Forelimb muscle (tissue), 1 donor: ENCODE measurements at regions not wholly inside any gene's neighbourhood (a gene's known extent, or its start where the extent isn't known, plus 50 kb on each side); places are given as distances from the start of the nearest gene placed in this dataset.
"Not testable (repeated sequence)": the region's sequence is repeated elsewhere in the genome, so short reads cannot be mapped to it uniquely, and the experiment has no call there.

Experiments used
- DNase-seq: peaks from one replicate; pipeline ENCODE4 v3.0.0-alpha.2; 2013; ENCODE audit warnings: low read depth

DNA sequence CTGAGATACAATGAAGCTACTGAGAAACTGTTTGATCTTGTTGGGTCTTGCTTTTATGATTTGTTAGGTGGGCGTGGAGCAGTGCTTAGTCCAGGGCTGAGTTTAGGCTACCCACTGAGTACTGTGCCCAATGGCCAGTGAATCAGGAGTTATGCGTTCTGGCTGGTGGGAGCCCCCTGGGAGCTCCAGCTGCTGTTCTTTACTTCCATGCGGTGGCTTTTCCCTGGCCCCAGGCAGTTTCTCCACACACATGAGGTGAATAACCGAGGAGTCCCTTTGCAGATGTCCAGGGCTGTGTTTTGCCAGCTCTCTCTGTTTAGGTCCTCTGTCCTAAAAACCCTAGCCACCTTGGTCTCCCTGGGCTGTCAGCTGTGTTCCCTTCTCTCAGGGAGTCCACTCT, 106.5 kb downstream of the KLF13 start:
- DNase-seq, result no peak

DNA sequence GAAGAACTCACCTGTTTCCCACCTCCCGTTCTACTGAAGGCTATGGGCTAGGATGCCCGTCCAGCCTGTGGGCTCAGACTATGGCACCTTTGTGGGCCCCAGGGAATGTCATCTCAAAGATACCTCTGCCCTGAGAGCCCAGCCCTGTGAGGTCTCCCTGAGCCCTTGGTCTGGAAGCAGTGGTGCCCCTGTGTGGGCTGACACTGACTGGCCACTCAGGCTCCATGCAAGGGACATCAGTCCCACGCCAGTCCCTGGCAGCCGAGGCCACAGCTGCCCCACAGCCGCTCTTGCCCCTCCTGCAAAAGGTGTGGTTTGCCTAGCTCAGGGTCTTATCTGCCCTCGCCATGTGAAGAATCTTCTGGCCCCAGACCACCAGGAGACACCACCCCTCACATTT, 106.9 kb downstream of the KLF13 start:
- no peak for DNase-seq

DNA sequence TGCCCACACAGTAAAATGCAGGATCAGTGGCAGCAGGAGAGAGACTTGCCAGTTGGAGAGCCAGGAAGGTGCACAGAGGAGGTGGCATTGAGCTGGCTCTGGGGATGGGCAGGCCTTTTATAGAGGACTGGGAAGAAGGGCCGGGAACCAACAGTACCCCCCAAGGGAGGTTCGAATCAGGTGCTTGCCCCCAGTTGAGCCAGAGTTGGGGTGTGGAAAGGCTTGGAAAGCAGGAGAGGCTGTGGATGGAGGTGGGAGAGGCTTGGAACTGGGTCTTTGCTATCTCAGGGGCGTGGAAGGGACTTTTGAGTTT, 107.6 kb downstream of the KLF13 start:
- no peak for DNase-seq

DNA sequence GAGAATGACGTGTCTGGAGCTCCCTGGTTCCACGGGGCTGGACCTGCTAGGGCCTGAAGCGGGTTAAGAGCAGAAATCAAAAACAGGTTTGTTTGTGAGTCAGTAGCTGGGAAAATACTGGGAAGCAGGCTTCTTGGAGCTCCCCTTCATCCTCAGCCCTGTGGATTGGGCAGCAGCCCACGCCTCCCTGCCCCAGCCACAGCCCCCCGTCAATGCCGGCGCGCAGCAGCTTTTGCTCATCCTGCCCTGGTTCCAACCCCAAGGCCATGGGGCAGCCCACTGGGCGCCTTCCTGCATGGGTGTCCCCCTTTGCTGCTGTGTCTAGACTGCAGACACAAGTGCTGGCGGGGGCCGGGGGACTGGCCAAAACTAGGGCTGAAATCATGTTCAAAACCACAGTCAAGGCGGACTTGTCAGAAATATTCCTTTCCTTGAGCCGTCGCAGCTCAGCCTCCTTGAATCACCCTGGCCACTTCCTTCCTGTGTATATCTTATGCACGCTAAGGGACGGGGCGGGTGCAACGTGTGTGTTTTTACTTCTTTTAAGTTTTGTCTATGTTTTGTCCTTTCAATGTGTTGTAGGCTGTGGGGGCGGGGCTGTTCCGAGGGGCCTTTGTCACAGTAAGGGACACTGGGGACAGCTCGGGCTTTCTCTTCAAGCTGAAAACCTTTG, 108.1 kb downstream of the KLF13 start:
- no peak for DNase-seq

DNA sequence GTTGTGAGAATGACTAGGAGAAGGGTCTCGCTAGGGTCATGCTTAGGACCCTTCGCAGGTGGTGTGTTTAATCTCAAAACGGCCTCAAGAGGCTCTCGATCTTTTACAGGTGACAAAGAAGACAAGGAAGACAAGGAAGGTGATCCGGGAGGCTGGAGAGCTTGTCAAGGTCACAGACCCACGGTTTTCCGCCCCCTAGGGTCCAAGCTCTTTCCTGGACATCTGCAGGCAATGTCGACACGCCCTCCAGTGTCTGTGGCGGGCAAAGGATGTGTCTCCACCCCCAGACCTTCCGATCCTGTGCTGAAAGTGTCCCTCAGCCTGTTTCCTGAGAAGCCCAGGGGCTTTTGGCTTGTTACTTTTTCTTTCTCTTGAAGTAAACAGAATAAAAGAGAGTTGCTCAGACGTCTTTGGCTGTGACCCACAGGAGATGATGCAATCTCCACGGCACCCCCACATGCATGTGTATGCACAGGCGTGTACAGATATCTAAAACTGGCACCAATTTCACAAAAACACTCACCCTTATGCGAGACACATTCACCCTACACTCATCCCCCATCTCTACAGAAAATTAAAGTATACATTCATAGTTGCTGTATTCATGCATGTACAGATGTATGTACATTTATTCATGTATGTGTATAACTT, 108.8 kb downstream of the KLF13 start:
- DNase-seq, result no peak

DNA sequence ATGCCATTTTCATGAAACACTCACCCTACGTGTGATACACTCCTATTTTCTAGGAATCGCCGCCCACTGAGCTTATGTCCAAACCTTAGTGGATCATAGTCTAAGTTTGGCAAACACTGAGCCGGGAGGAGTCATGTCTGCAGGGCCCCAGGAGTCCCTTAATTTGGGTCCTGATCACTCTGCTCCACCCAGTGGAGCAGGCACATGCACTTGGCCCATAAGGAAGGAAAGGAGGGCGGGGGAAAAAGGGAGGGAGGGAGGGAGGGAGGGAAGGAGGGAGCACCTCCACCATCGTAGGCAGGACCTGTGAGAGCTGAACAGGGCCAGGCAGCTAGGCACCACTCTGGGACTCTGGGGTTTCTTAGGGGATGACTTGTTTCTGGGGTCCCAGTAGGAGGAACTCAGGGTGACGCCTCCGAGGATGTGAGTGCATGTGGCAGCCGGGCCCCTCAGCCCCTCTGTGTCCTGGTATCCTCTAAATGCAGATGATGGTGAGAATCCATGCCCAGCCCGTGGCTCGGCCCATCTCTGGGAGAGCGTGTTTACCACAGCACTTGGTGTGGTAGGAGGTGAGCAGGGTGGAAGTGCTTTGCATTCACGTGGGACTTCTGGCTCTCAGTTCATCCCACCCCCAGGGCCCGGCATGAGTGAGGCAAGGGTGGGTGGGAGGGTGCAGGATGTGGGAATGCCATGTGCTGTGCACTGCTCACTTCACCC, 109.4 kb downstream of the KLF13 start:
- no peak for DNase-seq

DNA sequence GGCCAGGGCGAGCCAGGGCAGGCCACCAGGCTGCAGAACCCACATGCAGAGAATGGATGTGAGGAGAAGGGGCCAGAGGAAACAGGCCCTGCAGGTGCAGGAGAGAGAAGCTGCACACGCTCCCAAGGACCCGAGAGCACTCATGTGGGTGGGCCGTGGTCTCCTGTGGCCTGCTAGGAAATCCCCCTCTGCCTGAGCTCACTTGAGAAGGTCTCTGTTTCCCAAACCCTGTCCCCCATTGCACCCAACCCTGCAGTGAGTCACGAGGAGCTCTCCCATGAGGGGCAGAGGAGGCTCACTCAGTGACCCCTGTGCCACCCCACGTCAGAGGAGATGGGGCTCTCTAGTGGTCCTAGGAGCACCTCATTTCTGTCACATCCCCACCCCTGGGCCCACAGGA, 111.1 kb downstream of the KLF13 start:
- DNase-seq, result no peak

DNA sequence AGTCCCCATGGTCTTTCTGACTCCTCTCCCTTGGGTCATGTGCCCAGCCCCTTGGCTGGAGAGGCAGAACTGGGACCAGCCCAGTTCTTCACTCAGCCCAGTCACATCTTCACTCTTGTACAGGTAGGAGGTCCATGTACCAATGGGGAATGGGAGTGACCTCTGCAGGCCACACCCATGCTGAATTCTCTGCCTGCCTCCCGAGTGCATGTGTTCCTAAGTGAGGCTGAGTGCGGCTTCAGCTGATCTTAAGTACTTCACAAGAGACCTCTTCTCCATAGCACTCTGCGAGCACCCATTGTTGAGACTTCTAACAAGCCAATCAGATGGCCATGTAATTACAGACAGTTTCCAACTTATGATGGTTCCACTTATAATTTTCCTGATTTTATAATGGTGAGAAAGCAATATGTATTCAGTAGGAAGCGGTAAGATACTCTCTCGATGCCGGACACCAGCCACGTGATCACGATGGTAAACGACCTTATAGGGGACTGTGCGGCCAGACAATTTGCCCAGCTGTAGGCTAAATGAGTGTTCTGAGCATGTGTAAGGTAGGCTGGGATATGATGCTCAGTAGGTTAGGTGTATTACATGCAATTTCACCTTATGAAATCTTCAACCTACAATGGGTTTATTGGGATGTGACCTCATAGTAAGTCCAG, 112.1 kb downstream of the KLF13 start:
- DNase-seq, result no peak

DNA sequence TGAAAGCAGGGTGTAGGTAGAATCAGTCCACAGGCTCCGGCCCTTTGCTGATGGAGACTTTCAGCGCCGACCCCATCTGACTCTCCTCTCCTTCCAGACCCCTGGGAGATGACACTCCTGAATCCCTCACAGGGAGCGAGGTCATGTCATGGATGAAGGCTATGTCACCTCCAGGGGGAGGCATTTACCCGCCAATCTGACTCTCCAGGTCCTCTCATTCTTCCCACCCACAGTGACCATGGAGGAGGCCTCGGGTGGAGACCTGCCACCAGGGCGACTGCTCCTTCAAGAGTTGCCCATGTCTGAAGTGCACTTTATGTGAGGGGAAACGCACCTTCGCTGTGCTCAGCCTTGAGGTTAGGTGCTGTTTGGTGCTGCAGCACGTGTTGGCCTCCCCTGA, 112.7 kb downstream of the KLF13 start:
- DNase-seq, result no peak

DNA sequence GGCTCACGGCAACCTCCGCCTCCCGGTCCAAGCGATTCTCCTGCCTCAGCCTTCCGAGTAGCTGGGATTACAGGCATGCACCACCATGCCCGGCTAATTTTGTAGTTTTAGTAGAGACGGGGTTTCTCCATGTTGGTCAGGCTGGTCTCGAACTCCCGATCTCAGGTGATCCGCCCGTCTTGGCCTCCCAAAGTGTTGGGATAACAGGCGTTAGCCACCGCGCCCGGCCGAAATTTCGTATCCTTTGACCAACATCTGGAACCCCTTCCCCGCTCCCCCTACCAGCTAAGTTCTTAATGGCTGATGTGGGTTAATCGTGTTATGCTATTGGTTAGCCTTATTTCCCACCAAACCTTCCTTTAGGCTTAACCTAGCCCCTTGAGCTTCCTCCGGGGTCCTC, 113.6 kb downstream of the KLF13 start:
- not testable (repeated sequence) for DNase-seq

DNA sequence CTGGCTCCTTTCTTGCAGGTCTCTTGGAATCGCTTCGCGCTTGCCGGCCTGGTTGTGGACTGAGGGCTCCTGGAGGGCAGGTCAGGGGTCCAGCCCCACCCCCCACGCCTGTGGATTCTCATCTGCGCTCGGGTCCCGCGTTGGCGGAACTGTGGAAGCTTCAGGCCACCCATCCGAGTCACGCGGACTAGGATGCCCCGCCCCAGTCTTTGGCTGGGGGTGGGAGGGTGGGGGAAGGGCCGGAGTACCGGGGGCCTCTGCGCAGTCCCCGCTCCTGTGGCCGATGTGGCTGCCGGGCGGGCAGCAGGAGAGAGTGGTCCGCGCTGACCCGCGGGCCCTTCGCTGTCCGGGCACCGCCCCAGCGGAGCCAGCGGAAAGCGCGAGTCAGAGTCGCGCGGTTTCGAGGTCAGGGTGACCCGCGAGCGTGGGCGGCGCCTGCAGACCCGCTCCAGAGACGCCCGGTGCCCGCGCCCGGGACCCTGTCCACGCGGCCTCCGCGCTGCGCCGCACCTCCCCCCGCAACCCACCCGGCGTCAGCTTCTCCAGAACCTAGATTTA, 114.2 kb downstream of the KLF13 start:
- no peak for DNase-seq

DNA sequence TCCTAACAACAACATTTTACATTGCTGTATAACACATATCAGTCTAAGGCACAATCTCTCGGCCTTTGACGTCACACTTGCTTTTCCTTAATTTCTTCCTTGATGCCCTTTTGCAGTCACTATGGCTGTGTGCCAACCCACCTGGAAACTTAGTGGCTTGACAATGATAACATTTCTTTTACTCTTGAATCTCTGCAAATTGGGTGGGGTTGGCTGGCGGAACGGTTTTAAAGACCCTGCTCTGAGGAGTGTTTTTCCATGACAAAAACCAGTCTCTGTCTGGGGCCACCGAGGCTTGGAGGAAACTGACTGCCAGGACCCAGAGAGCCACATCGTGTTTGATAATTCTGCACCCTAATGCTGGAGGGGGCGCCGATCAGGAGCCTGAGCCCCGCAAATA, 115.6 kb downstream of the KLF13 start:
- no peak for DNase-seq

DNA sequence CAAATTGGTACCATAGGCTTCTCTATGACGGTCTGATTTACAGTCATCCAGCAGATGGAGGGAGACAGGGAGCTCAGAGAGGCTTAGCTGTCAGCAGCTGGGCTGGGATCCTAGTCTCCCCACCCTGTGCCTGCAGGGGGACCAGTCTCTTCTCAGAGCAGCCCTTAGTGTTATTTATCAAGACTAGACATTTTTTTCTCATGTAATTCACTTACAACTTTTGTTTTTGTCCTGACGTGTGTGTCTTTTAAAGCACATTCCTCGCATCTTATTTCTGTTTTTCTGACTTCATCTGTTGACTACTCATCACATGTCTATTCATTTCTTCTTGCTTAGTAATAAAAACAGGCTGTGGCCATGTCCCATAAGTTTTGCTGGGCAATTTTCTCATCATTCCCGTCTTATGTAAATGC, 116.1 kb downstream of the KLF13 start:
- DNase-seq, result no peak

DNA sequence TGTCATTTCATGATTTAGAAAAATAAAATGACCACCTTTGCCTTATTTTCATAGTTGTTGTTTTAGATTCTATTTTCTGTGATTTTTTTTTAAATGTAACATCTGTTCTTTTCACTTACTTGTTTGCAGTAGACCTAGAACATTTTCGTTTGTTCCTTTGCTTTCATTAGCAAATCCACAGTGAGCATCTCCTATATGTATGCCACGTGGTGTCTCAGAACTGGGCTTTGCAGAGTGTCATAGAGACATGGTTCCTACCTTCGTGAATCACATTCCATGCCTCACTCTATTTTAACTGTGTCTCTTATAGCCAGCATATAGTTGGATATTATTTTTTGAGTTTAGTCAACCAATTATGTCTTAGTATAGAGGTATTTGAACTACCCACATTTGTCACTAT, 118.2 kb downstream of the KLF13 start:
- DNase-seq, result no peak

DNA sequence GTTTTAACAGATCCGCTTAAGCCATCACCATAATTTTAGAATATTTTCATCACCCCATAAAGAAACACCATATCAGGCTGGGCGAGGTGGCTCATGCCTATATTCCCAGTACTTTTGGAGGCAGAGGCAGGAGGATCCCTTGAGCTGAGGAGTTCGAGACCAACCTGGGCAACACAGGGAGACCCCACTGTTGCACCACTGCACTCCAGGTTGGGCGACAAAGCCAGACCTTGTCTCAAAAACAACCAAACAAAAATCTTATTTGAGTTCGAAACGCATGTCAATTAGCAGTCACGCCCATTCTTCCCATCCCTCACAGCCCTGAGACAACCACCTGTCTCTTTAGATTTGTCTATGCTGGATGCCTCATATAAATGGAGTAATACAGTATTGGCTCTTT, 119.9 kb downstream of the KLF13 start:
- no peak for DNase-seq

DNA sequence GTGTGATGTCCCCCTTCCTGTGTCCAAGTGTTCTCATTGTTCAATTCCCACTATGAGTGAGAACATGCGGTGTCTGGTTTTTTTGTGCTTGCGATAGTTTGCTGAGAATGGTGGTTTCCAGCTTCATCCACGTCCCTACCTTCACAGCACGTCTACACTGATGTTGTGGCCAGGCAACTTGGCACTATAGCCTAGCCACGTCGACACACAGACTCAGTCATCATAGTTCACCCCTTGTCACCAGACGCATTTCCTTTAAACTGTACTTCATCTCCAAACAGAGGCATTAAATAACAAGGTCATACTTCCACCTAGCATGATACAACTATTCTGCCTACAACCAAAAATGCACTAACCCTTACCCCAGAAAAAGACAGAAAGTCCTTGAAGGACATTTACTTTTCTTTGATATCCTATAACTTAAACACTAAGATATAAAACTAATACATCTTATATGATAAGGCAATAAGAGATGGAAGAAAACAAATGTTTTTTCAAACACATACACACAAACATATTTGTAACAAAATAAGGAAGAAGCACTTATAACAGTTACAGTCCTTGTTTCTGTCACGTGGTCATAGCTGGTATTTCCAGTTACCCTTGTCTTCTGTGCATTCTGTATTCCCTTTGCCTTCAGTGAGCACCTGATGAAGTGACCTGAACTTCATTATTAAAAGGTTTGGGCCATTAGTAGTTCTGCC, 121.4 kb downstream of the KLF13 start:
- DNase-seq, result no peak

DNA sequence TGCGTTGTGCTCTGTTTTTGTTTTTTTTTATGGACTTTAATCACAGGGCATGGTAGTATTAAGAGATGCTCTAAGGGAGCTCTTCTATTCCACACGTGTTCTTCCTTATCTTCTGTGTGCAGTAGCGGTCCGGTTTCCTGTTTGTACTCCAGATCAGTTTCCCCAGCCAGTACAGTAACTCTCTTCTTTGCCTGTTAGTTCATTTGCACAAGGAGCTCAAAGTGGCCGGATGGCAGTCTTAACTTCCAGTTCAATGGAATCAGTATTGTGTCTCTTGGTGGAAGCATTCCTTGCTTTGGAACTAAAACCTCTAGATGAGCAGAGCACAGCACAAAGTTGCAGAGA, 122.0 kb downstream of the KLF13 start:
- no peak for DNase-seq

DNA sequence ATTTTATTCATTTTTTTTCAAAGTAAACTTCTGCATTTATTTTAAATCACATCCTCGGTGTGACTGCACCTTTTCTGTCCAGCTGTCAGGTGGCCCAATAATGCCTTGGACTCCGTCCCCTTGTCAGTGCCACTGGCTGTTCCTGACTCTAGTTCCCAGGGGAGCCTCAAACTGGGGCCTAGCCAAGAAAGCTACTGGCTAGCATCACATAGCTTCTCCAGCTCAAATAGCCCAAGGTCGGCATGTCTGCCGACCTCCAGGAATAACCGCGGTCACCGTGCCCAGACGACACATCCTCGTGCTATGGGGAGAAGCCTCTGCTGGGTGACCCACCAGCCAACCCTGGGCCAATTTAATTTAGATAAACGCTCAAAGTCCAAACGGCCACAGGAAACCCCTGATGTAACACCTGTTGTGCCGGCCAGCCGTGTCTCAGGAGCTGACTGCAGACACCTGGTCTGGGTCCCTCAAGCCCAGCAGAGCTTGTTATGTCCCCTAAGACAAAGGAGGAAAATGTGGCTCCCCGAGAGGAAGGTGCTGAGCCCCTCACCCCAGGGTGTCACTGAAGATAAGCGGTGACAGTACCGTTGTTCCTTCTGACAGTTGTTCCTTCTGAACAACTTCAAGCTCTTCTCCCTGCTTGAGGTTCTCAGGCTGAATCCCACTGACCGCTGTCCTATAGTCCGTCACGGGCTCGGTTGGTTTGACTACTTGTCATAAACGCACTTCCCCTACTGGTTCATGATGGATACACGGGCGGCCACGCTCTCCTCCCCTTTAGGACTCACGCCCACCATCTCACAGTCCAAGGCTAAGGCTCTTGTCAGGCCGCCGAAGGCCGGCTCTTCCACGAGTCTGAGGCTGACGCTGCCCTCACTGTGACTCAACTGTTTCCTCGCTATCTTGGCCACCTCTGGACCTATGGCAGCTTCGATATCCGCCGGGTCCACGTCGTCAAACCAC, 126.2 kb downstream of the KLF13 start:
- DNase-seq, result no peak

DNA sequence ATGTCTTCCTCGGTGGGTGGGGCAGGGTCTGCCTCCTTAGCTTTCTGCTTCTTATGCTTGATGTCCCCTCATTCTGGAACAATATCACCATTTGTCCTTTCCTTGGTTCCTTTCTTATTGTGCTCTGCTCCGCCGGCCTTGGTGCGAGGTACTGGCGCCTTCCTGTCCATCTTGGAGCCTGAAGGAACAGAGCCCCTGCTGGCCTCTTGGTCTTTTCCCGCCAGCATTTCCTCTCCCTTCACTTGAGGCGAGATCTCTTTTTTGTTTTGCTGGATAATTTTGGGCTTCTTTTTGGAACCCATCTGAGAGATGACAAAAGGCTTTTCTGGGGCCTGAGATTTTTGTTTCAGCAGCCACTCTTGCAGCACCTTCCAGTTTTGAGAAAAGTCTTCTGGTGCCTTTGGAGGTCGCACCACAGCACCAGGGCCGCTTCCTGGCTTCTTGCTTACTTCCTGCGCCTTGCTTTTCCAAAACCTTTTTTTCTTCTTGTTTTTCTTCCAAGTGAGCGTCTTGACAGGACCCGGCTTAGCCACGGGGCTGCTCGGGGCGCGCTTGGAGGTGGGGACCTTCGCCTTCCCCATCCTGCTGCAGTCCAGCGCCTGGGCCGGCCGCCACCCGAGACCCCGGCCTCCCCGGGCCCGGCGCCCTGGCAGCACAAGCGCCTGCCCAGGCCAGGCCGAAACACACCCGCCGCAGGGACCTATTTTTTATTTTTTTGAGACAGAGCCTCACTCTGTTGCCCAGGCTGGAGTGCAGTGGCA, 127.1 kb downstream of the KLF13 start:
- no peak for DNase-seq

DNA sequence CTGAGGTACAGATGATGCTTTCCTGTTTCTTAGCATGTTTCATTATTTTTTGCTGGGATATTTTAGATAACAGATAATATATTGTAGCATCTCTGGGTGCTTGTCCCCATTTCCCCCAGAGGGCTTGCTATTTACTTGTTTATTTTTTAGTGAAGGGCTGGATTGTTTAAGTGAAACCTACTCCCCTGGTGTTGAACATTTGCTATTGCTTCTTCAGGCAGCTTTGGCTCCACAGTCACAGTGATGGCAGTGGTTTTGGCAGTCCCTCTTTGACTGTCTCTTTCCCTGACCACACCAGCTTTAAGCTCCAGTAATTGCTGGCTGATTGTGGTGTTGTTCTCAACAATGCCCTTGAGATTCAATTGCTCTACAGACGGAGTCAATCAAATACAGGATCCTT, 128.9 kb downstream of the KLF13 start:
- no peak for DNase-seq
